GM13976 (cell line): ENCODE measurements at regions not wholly inside any gene's neighbourhood (a gene's known extent, or its start where the extent isn't known, plus 50 kb on each side); places are given as distances from the start of the nearest gene placed in this dataset.

Experiments
- DNase-seq: peaks from one replicate; pipeline ENCODE4 v3.0.0; 2012; ENCODE audit warnings: low spot score
- in situ Hi-C: fragments of 300-500 bp; cut with MboI; formaldehyde crosslinking; loops from one replicate; pipeline ENCODE4 v1.12.0; 2022; ENCODE audit warnings: low sequenced_read_pairs, mixed read lengths, inconsistent platforms; ENCODE audit not compliant: unreplicated experiment
- TF ChIP-seq, protein P1 (sequence below): IDR thresholded peaks from 2 replicates; pipeline ENCODE4 v1.5.1; 2012; ENCODE audit warnings: borderline replicate concordance, mild to moderate bottlenecking; ENCODE audit not compliant: insufficient read depth; ENCODE audit errors: extremely low read depth, missing control alignments, control extremely low read depth

DNA sequence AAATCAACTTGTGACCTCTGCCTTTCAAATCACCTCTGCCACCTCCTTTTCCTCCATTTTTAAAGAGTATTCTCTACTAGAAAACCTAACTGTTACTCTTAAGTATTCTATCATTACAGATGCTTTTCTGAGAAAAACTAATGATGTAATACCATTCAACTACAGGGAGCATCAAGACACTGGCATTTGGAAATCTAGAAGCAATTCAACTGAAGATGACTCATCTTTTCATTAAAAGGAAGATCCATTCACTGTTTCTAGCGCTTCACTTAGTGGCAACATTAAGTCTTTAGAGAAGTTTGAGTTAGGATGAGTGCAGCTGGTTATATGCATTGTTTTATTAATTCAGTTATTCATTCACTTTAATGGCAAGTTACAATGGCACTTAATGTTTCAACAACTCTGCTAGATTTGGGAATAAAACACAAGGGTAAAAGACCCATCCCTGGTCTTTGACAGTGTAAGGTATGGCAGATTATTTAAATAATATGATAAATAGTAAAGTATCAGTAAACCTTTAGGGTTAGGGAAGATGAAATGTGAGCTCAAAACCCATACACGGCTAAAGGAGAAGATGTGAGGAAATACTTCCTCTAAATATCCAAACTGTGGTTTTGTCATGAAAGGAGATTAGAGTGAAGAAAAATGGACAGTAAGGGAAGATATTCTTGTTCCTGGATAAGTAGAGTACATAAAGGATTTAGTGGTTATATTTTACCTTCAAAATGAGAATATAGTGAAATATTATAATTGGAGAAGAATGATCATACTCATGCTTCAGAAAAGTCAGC is 61.7 kb downstream of the KCNJ2 start:
- in situ Hi-C loops: no loop called here
- DNase-seq: no peak

DNA sequence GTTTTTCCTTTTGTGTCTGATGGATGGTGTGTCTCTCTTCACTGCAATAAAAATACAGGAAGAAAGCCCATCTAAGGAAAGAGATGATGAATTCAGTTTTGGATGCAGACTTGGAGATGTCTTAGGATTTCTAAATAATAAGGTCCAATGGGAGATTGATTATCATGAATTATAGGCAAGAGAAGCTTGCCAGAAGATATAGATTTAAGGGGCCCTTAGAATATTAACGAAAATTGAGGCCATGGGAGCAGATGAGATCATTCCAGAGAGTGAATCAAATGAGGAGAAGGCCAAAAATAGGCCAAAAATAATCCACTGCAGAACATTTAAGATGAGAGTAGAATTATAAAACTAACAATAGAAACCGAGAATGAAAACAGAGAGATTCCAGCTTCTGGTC is 63.1 kb downstream of the KCNJ2 start:
- in situ Hi-C loops: no loop called here
- DNase-seq: no peak
- TF ChIP-seq, protein P1, sequence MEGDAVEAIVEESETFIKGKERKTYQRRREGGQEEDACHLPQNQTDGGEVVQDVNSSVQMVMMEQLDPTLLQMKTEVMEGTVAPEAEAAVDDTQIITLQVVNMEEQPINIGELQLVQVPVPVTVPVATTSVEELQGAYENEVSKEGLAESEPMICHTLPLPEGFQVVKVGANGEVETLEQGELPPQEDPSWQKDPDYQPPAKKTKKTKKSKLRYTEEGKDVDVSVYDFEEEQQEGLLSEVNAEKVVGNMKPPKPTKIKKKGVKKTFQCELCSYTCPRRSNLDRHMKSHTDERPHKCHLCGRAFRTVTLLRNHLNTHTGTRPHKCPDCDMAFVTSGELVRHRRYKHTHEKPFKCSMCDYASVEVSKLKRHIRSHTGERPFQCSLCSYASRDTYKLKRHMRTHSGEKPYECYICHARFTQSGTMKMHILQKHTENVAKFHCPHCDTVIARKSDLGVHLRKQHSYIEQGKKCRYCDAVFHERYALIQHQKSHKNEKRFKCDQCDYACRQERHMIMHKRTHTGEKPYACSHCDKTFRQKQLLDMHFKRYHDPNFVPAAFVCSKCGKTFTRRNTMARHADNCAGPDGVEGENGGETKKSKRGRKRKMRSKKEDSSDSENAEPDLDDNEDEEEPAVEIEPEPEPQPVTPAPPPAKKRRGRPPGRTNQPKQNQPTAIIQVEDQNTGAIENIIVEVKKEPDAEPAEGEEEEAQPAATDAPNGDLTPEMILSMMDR: no peak

More for the DNA sequence above, 61.7 kb downstream of the KCNJ2 start:
- TF ChIP-seq, protein P1: no peak

- in situ Hi-C loops: no loop called here
- TF ChIP-seq, protein P1: no peak
- DNase-seq: no peak
Observed at GRCh38 chr17:70235252-70235651, 65.9 kb downstream of the KCNJ2 start.

GRCh38 chr17:70238228-70238627 is 68.9 kb downstream of the KCNJ2 start:
- no peak for DNase-seq
- TF ChIP-seq, protein P1: no peak

GRCh38 chr17:70238646-70239045 is 69.3 kb downstream of the KCNJ2 start:
- TF ChIP-seq, protein P1: no peak
- in situ Hi-C loops: no loop called here
- no peak for DNase-seq

More at GRCh38 chr17:70238228-70238627, 68.9 kb downstream of the KCNJ2 start:
- in situ Hi-C loops: no loop called here

DNA sequence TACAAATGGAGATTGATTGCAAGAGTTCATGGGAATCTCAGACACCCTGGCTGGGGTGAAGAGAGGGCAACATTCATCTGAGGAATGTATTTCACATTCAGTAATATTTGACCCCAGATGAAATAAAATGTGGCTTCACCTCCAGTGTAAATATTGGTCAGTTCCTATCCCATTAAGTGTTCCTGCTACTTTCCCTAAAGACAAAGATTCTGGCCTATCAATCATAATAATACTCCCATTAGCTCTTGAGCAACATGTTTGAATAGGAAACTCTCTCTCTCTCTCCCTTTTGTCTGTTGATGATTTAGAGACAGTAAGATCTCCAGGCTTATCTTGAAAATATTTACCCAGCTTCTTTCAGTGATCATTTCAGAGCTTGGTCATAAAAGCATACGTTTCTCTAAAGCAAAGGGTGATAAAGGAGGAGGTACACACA is 70.1 kb downstream of the KCNJ2 start:
- in situ Hi-C loops: no loop called here
- no peak for DNase-seq
- TF ChIP-seq, protein P1: no peak

DNA sequence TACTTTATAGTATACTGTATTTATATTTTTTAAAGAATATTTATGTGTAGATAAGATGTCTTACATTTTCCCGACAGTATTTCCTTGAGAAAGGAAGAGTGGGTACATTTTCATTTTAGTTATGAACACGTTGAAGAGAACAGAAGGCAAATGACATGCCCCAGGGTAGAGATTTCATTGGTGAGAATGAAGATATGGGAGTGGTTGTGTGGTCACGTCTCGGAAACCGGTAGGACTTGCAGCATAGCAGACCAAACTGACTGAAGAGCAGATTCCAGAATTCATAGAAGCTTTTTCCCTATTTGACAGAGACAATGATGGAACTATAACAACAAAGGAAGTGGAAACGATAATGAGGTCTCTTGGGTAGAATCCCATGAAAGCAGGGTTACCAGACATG is 71.7 kb downstream of the KCNJ2 start:
- no peak for DNase-seq
- in situ Hi-C loops: no loop called here
- TF ChIP-seq, protein P1: no peak
